ENCODE measurements at regions not wholly inside any gene's neighbourhood (a gene's known extent, or its start where the extent isn't known, plus 50 kb on each side); places are given as distances from the start of the nearest gene placed in this dataset.

GRCh38 chr2:15730545-15731212 lies 139.0 kb downstream of the DDX1 start:
- H3K27ac ChIP-seq: no peak overlapping the region
- H3K4me3 ChIP-seq: no peak overlapping the region
- TF ChIP-seq, protein P1, sequence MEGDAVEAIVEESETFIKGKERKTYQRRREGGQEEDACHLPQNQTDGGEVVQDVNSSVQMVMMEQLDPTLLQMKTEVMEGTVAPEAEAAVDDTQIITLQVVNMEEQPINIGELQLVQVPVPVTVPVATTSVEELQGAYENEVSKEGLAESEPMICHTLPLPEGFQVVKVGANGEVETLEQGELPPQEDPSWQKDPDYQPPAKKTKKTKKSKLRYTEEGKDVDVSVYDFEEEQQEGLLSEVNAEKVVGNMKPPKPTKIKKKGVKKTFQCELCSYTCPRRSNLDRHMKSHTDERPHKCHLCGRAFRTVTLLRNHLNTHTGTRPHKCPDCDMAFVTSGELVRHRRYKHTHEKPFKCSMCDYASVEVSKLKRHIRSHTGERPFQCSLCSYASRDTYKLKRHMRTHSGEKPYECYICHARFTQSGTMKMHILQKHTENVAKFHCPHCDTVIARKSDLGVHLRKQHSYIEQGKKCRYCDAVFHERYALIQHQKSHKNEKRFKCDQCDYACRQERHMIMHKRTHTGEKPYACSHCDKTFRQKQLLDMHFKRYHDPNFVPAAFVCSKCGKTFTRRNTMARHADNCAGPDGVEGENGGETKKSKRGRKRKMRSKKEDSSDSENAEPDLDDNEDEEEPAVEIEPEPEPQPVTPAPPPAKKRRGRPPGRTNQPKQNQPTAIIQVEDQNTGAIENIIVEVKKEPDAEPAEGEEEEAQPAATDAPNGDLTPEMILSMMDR (IDR thresholded peaks at IDR 0.05): no peak
- peak; percentile 90 for DNase-seq (ENCODE audit: low spot score)

DNA sequence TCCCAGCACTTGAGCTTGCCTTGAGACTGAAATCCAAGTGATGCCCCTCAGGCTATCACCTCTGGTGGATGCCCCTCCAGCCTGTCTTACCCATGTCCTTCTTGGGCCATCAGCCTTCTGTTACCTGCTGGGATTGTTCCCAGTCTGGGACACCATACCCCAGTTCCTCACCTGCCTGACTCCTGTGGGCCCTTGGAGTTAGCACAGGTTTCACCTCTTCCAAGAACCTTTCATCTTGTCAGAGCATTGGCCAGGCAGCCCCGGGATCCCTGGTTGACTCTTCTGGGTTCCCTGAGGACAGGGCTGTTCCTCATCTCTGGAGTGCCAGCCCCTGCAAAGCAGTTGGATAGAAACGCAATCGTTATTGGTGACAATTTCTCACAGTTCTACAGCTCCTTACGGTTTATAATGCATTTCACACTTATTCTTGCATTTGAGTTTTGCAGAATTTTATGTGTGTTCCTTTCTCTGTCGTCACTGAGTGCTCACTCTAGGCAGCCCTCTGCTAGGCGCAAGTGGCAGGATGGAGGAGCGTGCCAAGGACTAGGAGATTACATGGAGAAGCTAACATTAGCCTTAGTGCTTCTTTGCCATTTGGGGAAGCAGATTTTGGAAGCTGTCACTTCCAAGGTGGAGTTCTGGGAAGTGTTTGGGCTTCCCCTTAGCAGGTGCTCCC lies 139.7 kb downstream of the DDX1 start:
- Histone ChIP-seq H3K4me3 (no peak overlapping the region), H3K27ac (no peak overlapping the region)
- TF ChIP-seq, protein P1 (IDR thresholded peaks at IDR 0.05): no peak
- peak; percentile 41 for DNase-seq (ENCODE audit: low spot score)

- H3K27ac ChIP-seq: no peak overlapping the region
- H3K4me3 ChIP-seq: no peak overlapping the region
- TF ChIP-seq, protein P1 (IDR thresholded peaks at IDR 0.05): no peak
- peak; percentile 38 for DNase-seq (ENCODE audit: low spot score)
Observed at GRCh38 chr2:15731889-15732271, 140.2 kb downstream of the DDX1 start.

GRCh38 chr2:15732341-15733077 lies 140.8 kb downstream of the DDX1 start:
- Histone ChIP-seq H3K4me3 (no peak overlapping the region), H3K27ac (no peak overlapping the region)
- DNase-seq (ENCODE audit: low spot score): peak; percentile 19
- TF ChIP-seq, protein P1 (IDR thresholded peaks at IDR 0.05): no peak

DNA sequence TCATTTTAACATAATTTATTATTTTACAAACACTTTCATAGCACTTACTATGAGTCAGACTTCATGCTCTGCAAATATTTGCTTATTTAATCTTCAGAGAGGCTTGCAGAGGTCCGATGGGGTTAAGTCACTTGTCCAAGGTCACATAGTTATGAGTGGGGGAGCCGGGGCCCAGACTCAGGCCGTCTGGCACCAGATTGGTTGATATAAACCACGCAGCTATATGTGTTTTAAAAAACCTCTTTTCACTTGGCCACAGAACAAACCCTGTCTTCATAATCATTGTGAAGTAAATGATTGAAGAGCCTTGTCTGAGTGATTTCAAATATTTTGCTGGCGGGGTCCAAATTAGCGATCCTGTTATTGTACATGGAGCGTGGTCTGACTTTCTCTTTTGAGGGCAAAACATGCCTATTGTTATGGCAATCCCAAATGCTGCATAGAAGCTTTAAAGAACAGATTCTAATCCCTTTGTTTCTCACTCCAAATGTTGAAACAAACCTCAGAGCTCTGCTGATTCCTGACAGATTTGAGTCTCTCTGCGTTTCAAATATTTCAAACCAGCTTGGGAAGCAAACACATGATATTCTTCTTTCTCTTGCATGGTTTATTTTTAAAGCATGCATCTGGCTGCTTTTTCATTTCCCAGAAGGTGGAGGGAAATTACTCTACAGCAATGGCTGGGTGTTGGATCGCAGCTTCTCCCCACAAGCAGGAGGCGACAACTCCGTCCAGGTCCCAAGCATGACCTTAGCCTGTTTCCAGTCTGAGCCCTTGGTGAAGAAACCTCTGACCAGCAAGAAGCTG lies 142.4 kb downstream of the DDX1 start:
- Histone ChIP-seq H3K27ac (no peak overlapping the region), H3K4me3 (peak overlapping the region; percentile 22)
- TF ChIP-seq, protein P1 (IDR thresholded peaks at IDR 0.05): no peak
- peak; percentile 41 for DNase-seq (ENCODE audit: low spot score)

- H3K27ac ChIP-seq: no peak overlapping the region
- H3K4me3 ChIP-seq: no peak overlapping the region
- peak; percentile 54 for DNase-seq (ENCODE audit: low spot score)
- TF ChIP-seq, protein P1 (IDR thresholded peaks at IDR 0.05): no peak
Observed at GRCh38 chr2:15734674-15735483, 143.2 kb downstream of the DDX1 start.
